LNCaP clone FGC (cell line): ENCODE measurements at regions not wholly inside any gene's neighbourhood (a gene's known extent, or its start where the extent isn't known, plus 50 kb on each side); places are given as distances from the start of the nearest gene placed in this dataset.
A peak's percentile ranks its signal among the peaks of the same experiment; 100 is the strongest.
"Not testable (repeated sequence)": the region's sequence is repeated elsewhere in the genome, so short reads cannot be mapped to it uniquely, and the experiment has no call there.

ENCODE experiments used
- DNase-seq: peaks from one replicate; pipeline ENCODE4 v3.0.0-alpha.2; 2011; ENCODE audit warnings: low read depth
- H3K4me3 ChIP-seq: 2 replicates; pipeline ENCODE4 v1.5.1; 2011; ENCODE audit warnings: mild to moderate bottlenecking, low read depth, low read length, control low read depth
- CTCF ChIP-seq: IDR thresholded peaks from 2 replicates; pipeline ENCODE4 v1.5.1; 2012; ENCODE audit warnings: mild to moderate bottlenecking; ENCODE audit not compliant: control insufficient read depth, insufficient read depth; ENCODE audit errors: extremely low read depth

GRCh38 chrX:121570072-121570841 is 522.8 kb downstream of the GLUD2 start:
- no peak for TF ChIP-seq CTCF
- no peak overlapping the region for H3K4me3 ChIP-seq
- DNase-seq, result no peak

GRCh38 chrX:121571333-121571732 is 523.9 kb downstream of the GLUD2 start:
- H3K4me3 ChIP-seq, result no peak overlapping the region
- no peak for DNase-seq
- TF ChIP-seq CTCF, result no peak

GRCh38 chrX:121574384-121574783 is 527.0 kb downstream of the GLUD2 start:
- DNase-seq, H3K4me3 ChIP-seq: not testable (repeated sequence)

GRCh38 chrX:121579016-121579760 is 531.8 kb downstream of the GLUD2 start:
- DNase-seq, result peak; percentile 6
- TF ChIP-seq CTCF, result peak; percentile 21; the same call in 1 of the 2 replicates
- no peak overlapping the region for H3K4me3 ChIP-seq

- H3K4me3 ChIP-seq, result no peak overlapping the region
- TF ChIP-seq CTCF, result no peak
- DNase-seq, result no peak
Measured at GRCh38 chrX:121581885-121582284, 534.5 kb downstream of the GLUD2 start.

GRCh38 chrX:121585626-121586025 is 538.2 kb downstream of the GLUD2 start:
- no peak overlapping the region for H3K4me3 ChIP-seq
- no peak for TF ChIP-seq CTCF
- no peak for DNase-seq

GRCh38 chrX:121592884-121593283 is 545.5 kb downstream of the GLUD2 start:
- no peak overlapping the region for H3K4me3 ChIP-seq
- no peak for DNase-seq
- no peak for TF ChIP-seq CTCF
